MM.1S (cell line): ENCODE measurements at regions not wholly inside any gene's neighbourhood (a gene's known extent, or its start where the extent isn't known, plus 50 kb on each side); places are given as distances from the start of the nearest gene placed in this dataset.

Source experiments
- EZH2 ChIP-seq: fragments of 300-600 bp; sonication (generic); optimal IDR thresholded peaks from 2 replicates; pipeline ENCODE3; 2017; ENCODE audit warnings: low read depth, mild to moderate bottlenecking, antibody characterized with exemption, low read length, mixed read lengths
- TF ChIP-seq, protein P1 (sequence below): fragments of 300-600 bp; sonication (generic); IDR thresholded peaks from 2 replicates; pipeline ENCODE4 v1.5.1; 2016; ENCODE audit warnings: antibody characterized with exemption, low read length, mixed read lengths

DNA sequence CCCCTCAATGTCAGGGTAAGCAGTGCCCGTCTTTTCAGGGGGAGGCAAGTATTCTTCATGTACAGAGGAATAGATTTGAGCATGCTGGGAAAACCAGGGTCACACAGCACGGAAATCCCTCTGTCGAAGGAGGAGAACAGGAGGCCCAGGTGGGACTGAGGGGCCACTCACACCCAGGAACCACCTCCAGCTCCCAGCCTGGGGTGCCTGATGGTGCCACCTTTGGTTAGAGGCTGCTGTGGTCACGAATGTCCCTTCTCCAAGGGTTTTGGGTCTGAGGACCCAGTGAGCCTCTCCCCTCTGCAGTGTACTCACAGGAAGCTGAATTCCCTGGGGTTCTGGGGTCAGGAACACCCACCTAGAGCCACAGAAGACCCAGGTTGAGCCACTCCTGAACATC, 197.3 kb downstream of the ANKRD30B start:
- TF ChIP-seq, protein P1, sequence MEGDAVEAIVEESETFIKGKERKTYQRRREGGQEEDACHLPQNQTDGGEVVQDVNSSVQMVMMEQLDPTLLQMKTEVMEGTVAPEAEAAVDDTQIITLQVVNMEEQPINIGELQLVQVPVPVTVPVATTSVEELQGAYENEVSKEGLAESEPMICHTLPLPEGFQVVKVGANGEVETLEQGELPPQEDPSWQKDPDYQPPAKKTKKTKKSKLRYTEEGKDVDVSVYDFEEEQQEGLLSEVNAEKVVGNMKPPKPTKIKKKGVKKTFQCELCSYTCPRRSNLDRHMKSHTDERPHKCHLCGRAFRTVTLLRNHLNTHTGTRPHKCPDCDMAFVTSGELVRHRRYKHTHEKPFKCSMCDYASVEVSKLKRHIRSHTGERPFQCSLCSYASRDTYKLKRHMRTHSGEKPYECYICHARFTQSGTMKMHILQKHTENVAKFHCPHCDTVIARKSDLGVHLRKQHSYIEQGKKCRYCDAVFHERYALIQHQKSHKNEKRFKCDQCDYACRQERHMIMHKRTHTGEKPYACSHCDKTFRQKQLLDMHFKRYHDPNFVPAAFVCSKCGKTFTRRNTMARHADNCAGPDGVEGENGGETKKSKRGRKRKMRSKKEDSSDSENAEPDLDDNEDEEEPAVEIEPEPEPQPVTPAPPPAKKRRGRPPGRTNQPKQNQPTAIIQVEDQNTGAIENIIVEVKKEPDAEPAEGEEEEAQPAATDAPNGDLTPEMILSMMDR: no peak
- TF ChIP-seq EZH2: no peak
